ENCODE measurements at regions not wholly inside any gene's neighbourhood (a gene's known extent, or its start where the extent isn't known, plus 50 kb on each side); places are given as distances from the start of the nearest gene placed in this dataset.
"Not testable (repeated sequence)": the region's sequence is repeated elsewhere in the genome, so short reads cannot be mapped to it uniquely, and the experiment has no call there.

DNA sequence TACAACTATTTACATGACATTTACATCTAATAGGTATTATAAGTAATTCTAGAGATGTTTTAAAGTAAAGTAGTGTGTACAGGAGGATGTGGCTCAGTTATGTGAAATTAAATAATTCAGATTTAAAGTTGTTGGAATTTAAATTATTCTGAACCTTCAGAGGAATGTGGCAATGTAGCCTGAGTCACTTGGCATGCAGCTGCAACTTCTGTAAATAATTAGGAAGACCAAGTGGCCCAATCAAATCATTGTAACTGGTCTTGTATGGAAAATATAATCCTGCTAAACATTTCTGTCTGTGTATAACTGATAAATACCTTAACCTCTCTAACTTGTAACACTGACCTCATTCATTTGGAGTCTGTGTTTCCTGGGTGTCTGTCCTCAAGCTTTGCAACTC lies 828.9 kb downstream of the GLUD2 start:
- peak; percentile 13 for DNase-seq (ENCODE audit: low read depth)
- Histone ChIP-seq H3K36me3 (ENCODE audit: control insufficient read depth, insufficient read depth, low read length) (no peaks in the 10 kb centered on the region), H3K27me3 (ENCODE audit: control insufficient read depth, insufficient read depth, low read length) (no peaks in the 10 kb centered on the region), H3K4me3 (ENCODE audit: low read depth, low read length) (no peak overlapping the region)
- TF ChIP-seq, protein P1, sequence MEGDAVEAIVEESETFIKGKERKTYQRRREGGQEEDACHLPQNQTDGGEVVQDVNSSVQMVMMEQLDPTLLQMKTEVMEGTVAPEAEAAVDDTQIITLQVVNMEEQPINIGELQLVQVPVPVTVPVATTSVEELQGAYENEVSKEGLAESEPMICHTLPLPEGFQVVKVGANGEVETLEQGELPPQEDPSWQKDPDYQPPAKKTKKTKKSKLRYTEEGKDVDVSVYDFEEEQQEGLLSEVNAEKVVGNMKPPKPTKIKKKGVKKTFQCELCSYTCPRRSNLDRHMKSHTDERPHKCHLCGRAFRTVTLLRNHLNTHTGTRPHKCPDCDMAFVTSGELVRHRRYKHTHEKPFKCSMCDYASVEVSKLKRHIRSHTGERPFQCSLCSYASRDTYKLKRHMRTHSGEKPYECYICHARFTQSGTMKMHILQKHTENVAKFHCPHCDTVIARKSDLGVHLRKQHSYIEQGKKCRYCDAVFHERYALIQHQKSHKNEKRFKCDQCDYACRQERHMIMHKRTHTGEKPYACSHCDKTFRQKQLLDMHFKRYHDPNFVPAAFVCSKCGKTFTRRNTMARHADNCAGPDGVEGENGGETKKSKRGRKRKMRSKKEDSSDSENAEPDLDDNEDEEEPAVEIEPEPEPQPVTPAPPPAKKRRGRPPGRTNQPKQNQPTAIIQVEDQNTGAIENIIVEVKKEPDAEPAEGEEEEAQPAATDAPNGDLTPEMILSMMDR (IDR thresholded peaks at IDR 0.05; ENCODE audit: insufficient read depth, low read depth, low read length): no peak
- ChIA-PET POLR2A (no interaction called here), CTCF (no interaction called here)

DNA sequence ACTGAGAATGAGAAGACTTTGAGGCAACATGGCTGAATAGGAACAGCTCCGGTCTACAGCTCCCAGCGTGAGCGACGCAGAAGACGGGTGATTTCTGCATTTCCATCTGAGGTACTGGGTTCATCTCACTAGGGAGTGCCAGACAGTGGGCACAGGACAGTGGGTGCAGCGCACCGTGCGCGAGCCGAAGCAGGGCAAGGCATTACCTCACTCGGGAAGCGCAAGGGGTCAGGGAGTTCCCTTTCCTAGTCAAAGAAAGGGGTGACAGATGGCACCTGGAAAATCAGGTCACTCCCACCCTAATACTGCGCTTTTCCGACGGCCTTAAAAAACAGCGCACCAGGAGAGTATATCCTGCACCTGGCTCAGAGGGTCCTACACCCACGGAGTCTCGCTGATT lies 829.9 kb downstream of the GLUD2 start:
- H3K27me3 ChIP-seq (ENCODE audit: control insufficient read depth, insufficient read depth, low read length); H3K4me3 ChIP-seq (ENCODE audit: low read depth, low read length); POLR2A ChIA-PET; CTCF ChIA-PET; H3K36me3 ChIP-seq (ENCODE audit: control insufficient read depth, insufficient read depth, low read length); DNase-seq (ENCODE audit: low read depth): not testable (repeated sequence)

DNA sequence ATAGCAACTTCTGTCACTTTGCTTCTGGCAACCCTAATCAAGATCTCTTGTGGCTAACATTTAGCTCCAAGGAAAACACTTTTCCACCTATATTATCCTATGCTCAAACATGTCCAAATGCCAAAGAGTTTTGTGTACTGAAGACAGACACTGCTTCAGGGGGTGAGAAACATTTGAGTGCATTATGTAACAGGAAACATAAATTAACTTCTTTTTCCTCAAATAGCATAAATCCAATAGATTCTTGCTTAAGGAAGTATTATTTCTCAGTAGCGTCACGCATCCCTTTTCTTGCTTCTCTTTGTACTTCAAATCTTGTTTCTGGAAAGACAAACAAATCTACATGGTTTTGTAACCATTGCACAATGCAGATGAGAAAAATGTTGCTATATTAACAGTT lies 839.1 kb downstream of the GLUD2 start:
- Histone ChIP-seq H3K36me3 (ENCODE audit: control insufficient read depth, insufficient read depth, low read length) (no peaks in the 10 kb centered on the region), H3K4me3 (ENCODE audit: low read depth, low read length) (no peak overlapping the region), H3K27me3 (ENCODE audit: control insufficient read depth, insufficient read depth, low read length) (no peaks in the 10 kb centered on the region)
- ChIA-PET POLR2A (no interaction called here), CTCF (no interaction called here)
- DNase-seq (ENCODE audit: low read depth): no peak
- TF ChIP-seq, protein P1 (IDR thresholded peaks at IDR 0.05; ENCODE audit: insufficient read depth, low read depth, low read length): no peak

DNA sequence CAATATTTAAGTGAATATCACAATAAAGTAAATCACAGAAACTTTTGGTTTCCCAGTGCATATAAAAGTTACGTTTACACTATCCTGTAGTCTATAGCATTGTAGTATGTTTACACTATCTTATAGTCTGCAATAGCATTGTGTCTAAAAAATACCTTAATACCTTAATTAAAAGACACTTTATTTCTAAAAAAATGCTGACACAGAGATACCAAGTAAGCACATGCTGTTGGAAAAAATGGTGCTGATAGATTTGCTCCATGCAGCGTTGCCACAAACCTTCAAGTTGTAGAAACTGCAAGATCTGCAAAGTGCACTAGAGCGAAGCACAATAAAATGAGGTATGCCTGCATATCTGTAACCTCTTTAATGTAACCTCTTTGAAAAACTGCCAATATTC lies 847.3 kb downstream of the GLUD2 start:
- CTCF ChIA-PET: no interaction called here
- no peaks in the 10 kb centered on the region for H3K36me3 ChIP-seq (ENCODE audit: control insufficient read depth, insufficient read depth, low read length)
- H3K27me3 ChIP-seq (ENCODE audit: control insufficient read depth, insufficient read depth, low read length): no peaks in the 10 kb centered on the region
- POLR2A ChIA-PET: no interaction called here
- DNase-seq (ENCODE audit: low read depth): no peak
- no peak overlapping the region for H3K4me3 ChIP-seq (ENCODE audit: low read depth, low read length)
- TF ChIP-seq, protein P1 (IDR thresholded peaks at IDR 0.05; ENCODE audit: insufficient read depth, low read depth, low read length): no peak

DNA sequence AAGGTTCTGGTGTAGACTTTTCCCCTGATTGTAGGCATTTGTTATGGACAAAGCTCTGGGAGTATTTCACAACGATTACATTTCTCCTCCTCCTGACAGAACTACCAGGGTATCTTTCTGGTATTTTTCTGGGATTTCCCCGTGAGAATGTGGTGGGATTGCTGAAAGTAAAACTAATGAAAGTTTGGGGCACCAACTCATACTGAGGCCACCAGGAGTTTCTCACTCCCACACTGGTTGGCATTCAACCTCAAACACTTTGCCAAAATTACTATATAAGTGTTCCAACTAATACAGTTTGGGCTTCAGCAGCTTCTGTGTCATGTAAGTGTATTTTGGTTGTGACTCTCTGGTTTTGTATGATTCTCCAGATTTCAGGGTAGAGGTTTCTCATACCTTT lies 855.1 kb downstream of the GLUD2 start:
- DNase-seq (ENCODE audit: low read depth): no peak
- ChIA-PET CTCF (no interaction called here), POLR2A (no interaction called here)
- Histone ChIP-seq H3K4me3 (ENCODE audit: low read depth, low read length) (no peak overlapping the region), H3K36me3 (ENCODE audit: control insufficient read depth, insufficient read depth, low read length) (no peaks in the 10 kb centered on the region), H3K27me3 (ENCODE audit: control insufficient read depth, insufficient read depth, low read length) (no peaks in the 10 kb centered on the region)
- TF ChIP-seq, protein P1 (IDR thresholded peaks at IDR 0.05; ENCODE audit: insufficient read depth, low read depth, low read length): no peak

DNA sequence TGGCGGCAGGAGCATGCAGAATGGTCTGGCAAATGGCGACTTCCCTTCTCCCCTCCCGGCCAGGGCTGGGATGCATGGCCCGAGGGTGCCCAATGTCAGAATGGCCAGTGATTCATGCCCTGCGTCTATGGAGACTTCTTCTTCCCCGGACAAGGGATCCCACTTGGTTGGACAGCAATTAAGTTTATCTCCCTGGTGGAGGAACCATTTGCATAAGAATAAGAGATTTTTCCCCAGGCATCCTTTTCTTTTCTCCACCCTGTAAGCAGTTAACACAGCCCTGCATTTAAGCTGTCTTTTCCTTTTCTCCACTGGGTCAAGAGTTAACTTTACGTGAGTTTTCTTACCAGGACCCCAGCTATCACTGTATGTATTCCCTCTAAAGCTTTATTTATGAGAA lies 856.6 kb downstream of the GLUD2 start:
- POLR2A ChIA-PET: no interaction called here
- TF ChIP-seq, protein P1 (IDR thresholded peaks at IDR 0.05; ENCODE audit: insufficient read depth, low read depth, low read length): no peak
- Histone ChIP-seq H3K4me3 (ENCODE audit: low read depth, low read length) (no peak overlapping the region), H3K27me3 (ENCODE audit: control insufficient read depth, insufficient read depth, low read length) (no peaks in the 10 kb centered on the region), H3K36me3 (ENCODE audit: control insufficient read depth, insufficient read depth, low read length) (no peaks in the 10 kb centered on the region)
- no peak for DNase-seq (ENCODE audit: low read depth)
- CTCF ChIA-PET: no interaction called here
